Fibroblast of the conjunctiva (primary cell): ENCODE measurements at regions not wholly inside any gene's neighbourhood (a gene's known extent, or its start where the extent isn't known, plus 50 kb on each side); places are given as distances from the start of the nearest gene placed in this dataset.

Experiments
- DNase-seq: peaks from one replicate; pipeline ENCODE4 v3.0.0-alpha.2; 2010; ENCODE audit warnings: low read depth

GRCh38 chr12:22740656-22741355, 115.8 kb downstream of the ETNK1 start:
- no peak for DNase-seq

GRCh38 chr12:22743700-22744099, 118.7 kb downstream of the ETNK1 start:
- no peak for DNase-seq

GRCh38 chr12:22744197-22744596, 119.2 kb downstream of the ETNK1 start:
- DNase-seq, result no peak

- no peak for DNase-seq
These were observed 121.7 kb downstream of the ETNK1 start for GRCh38 chr12:22746720-22747119.

GRCh38 chr12:22755629-22756028, 130.7 kb downstream of the ETNK1 start:
- no peak for DNase-seq

- no peak for DNase-seq
These were observed 135.1 kb downstream of the ETNK1 start for GRCh38 chr12:22759769-22760674.

GRCh38 chr12:22765421-22766130, 140.6 kb downstream of the ETNK1 start:
- no peak for DNase-seq

- DNase-seq, result no peak
These were observed 142.0 kb downstream of the ETNK1 start for GRCh38 chr12:22766911-22767420.

- DNase-seq, result no peak
These were observed 156.4 kb downstream of the ETNK1 start for GRCh38 chr12:22781339-22781738.

GRCh38 chr12:22787557-22787956, 162.6 kb downstream of the ETNK1 start:
- no peak for DNase-seq

GRCh38 chr12:22788913-22789312, 163.9 kb downstream of the ETNK1 start:
- no peak for DNase-seq

GRCh38 chr12:22792138-22792537, 167.2 kb downstream of the ETNK1 start:
- no peak for DNase-seq

GRCh38 chr12:22794017-22794416, 169.0 kb downstream of the ETNK1 start:
- no peak for DNase-seq

- DNase-seq, result no peak
These were observed 172.1 kb downstream of the ETNK1 start for GRCh38 chr12:22796941-22797630.

GRCh38 chr12:22797701-22798100, 172.7 kb downstream of the ETNK1 start:
- DNase-seq, result no peak

GRCh38 chr12:22798116-22798515, 173.1 kb downstream of the ETNK1 start:
- DNase-seq, result no peak

GRCh38 chr12:22799503-22799902, 174.5 kb downstream of the ETNK1 start:
- no peak for DNase-seq

- DNase-seq, result no peak
These were observed 175.4 kb downstream of the ETNK1 start for GRCh38 chr12:22800332-22800731.

GRCh38 chr12:22802883-22803630, 178.1 kb downstream of the ETNK1 start:
- DNase-seq, result no peak

GRCh38 chr12:22803725-22804124, 178.8 kb downstream of the ETNK1 start:
- no peak for DNase-seq

- no peak for DNase-seq
These were observed 183.9 kb downstream of the ETNK1 start for GRCh38 chr12:22808860-22809259.
